ENCODE measurements at regions not wholly inside any gene's neighbourhood (a gene's known extent, or its start where the extent isn't known, plus 50 kb on each side); places are given as distances from the start of the nearest gene placed in this dataset.
"Not testable (repeated sequence)": the region's sequence is repeated elsewhere in the genome, so short reads cannot be mapped to it uniquely, and the experiment has no call there.

DNA sequence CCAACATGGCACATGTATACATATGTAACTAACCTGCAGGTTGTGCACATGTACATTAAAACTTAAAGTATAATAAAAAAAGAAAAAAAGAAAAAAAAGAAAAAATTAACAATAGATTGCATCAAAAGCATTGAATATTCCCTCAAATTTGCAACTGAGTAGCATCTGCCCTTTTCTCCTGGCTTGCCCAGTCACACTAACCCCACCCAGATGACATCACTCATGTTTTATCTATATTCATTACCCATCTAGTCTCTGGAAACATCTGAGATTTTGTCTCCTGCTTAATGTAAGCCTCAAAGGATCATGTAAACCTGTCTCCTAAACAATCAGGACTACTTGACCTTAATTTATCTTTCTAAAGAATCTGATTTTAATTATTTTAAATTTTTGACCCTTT lies 706.8 kb downstream of the CD109 start:
- TF ChIP-seq, protein P1, sequence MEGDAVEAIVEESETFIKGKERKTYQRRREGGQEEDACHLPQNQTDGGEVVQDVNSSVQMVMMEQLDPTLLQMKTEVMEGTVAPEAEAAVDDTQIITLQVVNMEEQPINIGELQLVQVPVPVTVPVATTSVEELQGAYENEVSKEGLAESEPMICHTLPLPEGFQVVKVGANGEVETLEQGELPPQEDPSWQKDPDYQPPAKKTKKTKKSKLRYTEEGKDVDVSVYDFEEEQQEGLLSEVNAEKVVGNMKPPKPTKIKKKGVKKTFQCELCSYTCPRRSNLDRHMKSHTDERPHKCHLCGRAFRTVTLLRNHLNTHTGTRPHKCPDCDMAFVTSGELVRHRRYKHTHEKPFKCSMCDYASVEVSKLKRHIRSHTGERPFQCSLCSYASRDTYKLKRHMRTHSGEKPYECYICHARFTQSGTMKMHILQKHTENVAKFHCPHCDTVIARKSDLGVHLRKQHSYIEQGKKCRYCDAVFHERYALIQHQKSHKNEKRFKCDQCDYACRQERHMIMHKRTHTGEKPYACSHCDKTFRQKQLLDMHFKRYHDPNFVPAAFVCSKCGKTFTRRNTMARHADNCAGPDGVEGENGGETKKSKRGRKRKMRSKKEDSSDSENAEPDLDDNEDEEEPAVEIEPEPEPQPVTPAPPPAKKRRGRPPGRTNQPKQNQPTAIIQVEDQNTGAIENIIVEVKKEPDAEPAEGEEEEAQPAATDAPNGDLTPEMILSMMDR (conservative IDR thresholded peaks at IDR 0.05; ENCODE audit: low read depth in 2 of 2): no peak
- TF ChIP-seq JUNB (IDR thresholded peaks at IDR 0.05; ENCODE audit: unreplicated experiment) (no peak), EZH2phosphoT487 (IDR thresholded peaks at IDR 0.05; ENCODE audit: unreplicated experiment) (no peak), NANOG (IDR thresholded peaks at IDR 0.05; ENCODE audit: borderline replicate concordance) (no peak), POLR2AphosphoS5 (IDR thresholded peaks at IDR 0.05; ENCODE audit: low read depth) (no peak)
- TF ChIP-seq, protein P2, sequence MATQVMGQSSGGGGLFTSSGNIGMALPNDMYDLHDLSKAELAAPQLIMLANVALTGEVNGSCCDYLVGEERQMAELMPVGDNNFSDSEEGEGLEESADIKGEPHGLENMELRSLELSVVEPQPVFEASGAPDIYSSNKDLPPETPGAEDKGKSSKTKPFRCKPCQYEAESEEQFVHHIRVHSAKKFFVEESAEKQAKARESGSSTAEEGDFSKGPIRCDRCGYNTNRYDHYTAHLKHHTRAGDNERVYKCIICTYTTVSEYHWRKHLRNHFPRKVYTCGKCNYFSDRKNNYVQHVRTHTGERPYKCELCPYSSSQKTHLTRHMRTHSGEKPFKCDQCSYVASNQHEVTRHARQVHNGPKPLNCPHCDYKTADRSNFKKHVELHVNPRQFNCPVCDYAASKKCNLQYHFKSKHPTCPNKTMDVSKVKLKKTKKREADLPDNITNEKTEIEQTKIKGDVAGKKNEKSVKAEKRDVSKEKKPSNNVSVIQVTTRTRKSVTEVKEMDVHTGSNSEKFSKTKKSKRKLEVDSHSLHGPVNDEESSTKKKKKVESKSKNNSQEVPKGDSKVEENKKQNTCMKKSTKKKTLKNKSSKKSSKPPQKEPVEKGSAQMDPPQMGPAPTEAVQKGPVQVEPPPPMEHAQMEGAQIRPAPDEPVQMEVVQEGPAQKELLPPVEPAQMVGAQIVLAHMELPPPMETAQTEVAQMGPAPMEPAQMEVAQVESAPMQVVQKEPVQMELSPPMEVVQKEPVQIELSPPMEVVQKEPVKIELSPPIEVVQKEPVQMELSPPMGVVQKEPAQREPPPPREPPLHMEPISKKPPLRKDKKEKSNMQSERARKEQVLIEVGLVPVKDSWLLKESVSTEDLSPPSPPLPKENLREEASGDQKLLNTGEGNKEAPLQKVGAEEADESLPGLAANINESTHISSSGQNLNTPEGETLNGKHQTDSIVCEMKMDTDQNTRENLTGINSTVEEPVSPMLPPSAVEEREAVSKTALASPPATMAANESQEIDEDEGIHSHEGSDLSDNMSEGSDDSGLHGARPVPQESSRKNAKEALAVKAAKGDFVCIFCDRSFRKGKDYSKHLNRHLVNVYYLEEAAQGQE (IDR thresholded peaks at IDR 0.05; ENCODE audit: unreplicated experiment): no peak
- TF ChIP-seq, protein P3, sequence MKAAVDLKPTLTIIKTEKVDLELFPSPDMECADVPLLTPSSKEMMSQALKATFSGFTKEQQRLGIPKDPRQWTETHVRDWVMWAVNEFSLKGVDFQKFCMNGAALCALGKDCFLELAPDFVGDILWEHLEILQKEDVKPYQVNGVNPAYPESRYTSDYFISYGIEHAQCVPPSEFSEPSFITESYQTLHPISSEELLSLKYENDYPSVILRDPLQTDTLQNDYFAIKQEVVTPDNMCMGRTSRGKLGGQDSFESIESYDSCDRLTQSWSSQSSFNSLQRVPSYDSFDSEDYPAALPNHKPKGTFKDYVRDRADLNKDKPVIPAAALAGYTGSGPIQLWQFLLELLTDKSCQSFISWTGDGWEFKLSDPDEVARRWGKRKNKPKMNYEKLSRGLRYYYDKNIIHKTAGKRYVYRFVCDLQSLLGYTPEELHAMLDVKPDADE (IDR thresholded peaks at IDR 0.05): no peak
- Mint-ChIP-seq H3K4me3 (no peak overlapping the region), H3K36me3 (ENCODE audit: low read depth) (no peaks in the 10 kb centered on the region; the same call in 1 of the 3 replicates), H3K4me1 (peaks cover 1% of the 10 kb centered on the region; the same call in 1 of the 3 replicates), H3K27ac (no peak overlapping the region), H3K9me3 (peaks cover 5% of the 10 kb centered on the region; the same call in 1 of the 3 replicates), H3K27me3 (ENCODE audit: insufficient read depth, low read depth, poor library complexity) (no peaks in the 10 kb centered on the region)
- H3K27ac ChIP-seq (ENCODE audit: low read depth): no peak overlapping the region
- H3K36me3 ChIP-seq (ENCODE audit: insufficient read depth): no peaks in the 10 kb centered on the region
- no peak overlapping the region for H2AFZ ChIP-seq
- no peaks in the 10 kb centered on the region for H3K79me2 ChIP-seq (replicated peaks; ENCODE audit: insufficient read depth)
- H3K4me3 ChIP-seq: no peak overlapping the region
- DNase-seq (ENCODE audit: low spot score): no peak
- no peaks in the 10 kb centered on the region for H3F3A ChIP-seq (replicated peaks; ENCODE audit: low read depth)
- H3K4me1 ChIP-seq (ENCODE audit: insufficient read depth): 0 out of 2 replicates have a peak, but pooled peaks cover under 1% of the 10 kb centered on the region
- H4K20me1 ChIP-seq (replicated peaks; ENCODE audit: insufficient read depth): no peaks in the 10 kb centered on the region
- H3K9me2 ChIP-seq (ENCODE audit: insufficient read depth): peaks cover 6% of the 10 kb centered on the region; the same call in 1 of the 2 replicates
- H3K27me3 ChIP-seq (ENCODE audit: insufficient read depth): no peaks in the 10 kb centered on the region
- no peak overlapping the region for H3K4me2 ChIP-seq
- ATAC-seq: no peak

DNA sequence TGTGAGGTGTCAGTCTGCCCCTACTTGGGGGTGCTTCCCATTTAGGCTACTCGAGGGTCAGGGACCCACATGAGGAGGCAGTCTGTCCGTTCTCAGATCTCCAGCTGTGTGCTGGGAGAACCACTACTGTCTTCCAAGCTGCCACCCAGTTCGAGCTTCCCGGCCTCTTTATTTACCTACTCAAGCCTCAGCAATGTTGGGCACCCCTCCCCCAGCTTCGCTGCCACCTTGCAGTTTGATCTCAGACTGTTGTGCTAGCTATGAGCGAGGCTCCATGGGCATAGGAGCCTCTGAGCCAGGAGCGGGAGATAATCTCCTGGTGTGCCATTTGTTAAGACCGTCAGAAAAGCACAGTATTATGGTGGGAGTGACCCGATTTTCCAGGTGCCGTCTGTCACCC lies 682.4 kb downstream of the CD109 start:
- H3K4me3 Mint-ChIP-seq; H3K4me1 ChIP-seq (ENCODE audit: insufficient read depth); H3F3A ChIP-seq (replicated peaks; ENCODE audit: low read depth); H3K36me3 ChIP-seq (ENCODE audit: insufficient read depth); DNase-seq (ENCODE audit: low spot score); ATAC-seq; H3K79me2 ChIP-seq (replicated peaks; ENCODE audit: insufficient read depth); H3K4me1 Mint-ChIP-seq; H4K20me1 ChIP-seq (replicated peaks; ENCODE audit: insufficient read depth); H3K9me2 ChIP-seq (ENCODE audit: insufficient read depth); H3K27me3 ChIP-seq (ENCODE audit: insufficient read depth); H3K36me3 Mint-ChIP-seq (ENCODE audit: low read depth); H2AFZ ChIP-seq; H3K4me2 ChIP-seq; H3K27ac Mint-ChIP-seq; H3K4me3 ChIP-seq; H3K27ac ChIP-seq (ENCODE audit: low read depth); H3K27me3 Mint-ChIP-seq (ENCODE audit: insufficient read depth, low read depth, poor library complexity): not testable (repeated sequence)
- peaks cover 16% of the 10 kb centered on the region; the same call in 2 of the 3 replicates for H3K9me3 Mint-ChIP-seq

Measured in GM23338 (cell line).